ENCODE measurements at regions not wholly inside any gene's neighbourhood (a gene's known extent, or its start where the extent isn't known, plus 50 kb on each side); places are given as distances from the start of the nearest gene placed in this dataset.

- H3K27me3 Mint-ChIP-seq (ENCODE audit: low read depth): peaks cover 52% of the 10 kb centered on the region
These were observed 51.4 kb upstream of the CISTR start for GRCh38 chr12:53803194-53803593.

GRCh38 chr12:53803703-53804102, 51.9 kb upstream of the CISTR start:
- no peaks in the 10 kb centered on the region for H3K9me3 Mint-ChIP-seq
- H3K4me1 Mint-ChIP-seq (ENCODE audit: low read depth): no peaks in the 10 kb centered on the region
- DNase-seq: no peak
- peaks cover 49% of the 10 kb centered on the region for H3K27me3 Mint-ChIP-seq (ENCODE audit: low read depth)
- no peaks in the 10 kb centered on the region for H3K36me3 Mint-ChIP-seq (ENCODE audit: insufficient read depth)
- no peak for ATAC-seq
- H3K4me3 Mint-ChIP-seq: no peak overlapping the region

More at GRCh38 chr12:53803194-53803593, 51.4 kb upstream of the CISTR start:
- Mint-ChIP-seq H3K4me3 (no peak overlapping the region), H3K9me3 (no peaks in the 10 kb centered on the region), H3K36me3 (ENCODE audit: insufficient read depth) (no peaks in the 10 kb centered on the region), H3K4me1 (ENCODE audit: low read depth) (no peaks in the 10 kb centered on the region)
- no peak for DNase-seq
- ATAC-seq: no peak

- Mint-ChIP-seq H3K4me3 (no peak overlapping the region), H3K36me3 (ENCODE audit: insufficient read depth) (no peaks in the 10 kb centered on the region), H3K27me3 (ENCODE audit: low read depth) (peaks cover 43% of the 10 kb centered on the region), H3K9me3 (no peaks in the 10 kb centered on the region), H3K4me1 (ENCODE audit: low read depth) (no peaks in the 10 kb centered on the region)
- DNase-seq (no peak), ATAC-seq (no peak)
These were observed 52.6 kb upstream of the CISTR start for GRCh38 chr12:53804429-53804828.

- Mint-ChIP-seq H3K9me3 (no peaks in the 10 kb centered on the region), H3K27me3 (ENCODE audit: low read depth) (peaks cover 42% of the 10 kb centered on the region), H3K4me3 (no peak overlapping the region), H3K4me1 (ENCODE audit: low read depth) (no peaks in the 10 kb centered on the region), H3K36me3 (ENCODE audit: insufficient read depth) (no peaks in the 10 kb centered on the region)
- DNase-seq (no peak), ATAC-seq (no peak)
These were observed 53.3 kb upstream of the CISTR start for GRCh38 chr12:53805067-53805466.

- no peaks in the 10 kb centered on the region for H3K36me3 Mint-ChIP-seq (ENCODE audit: insufficient read depth)
- no peak for ATAC-seq
- no peaks in the 10 kb centered on the region for H3K4me1 Mint-ChIP-seq (ENCODE audit: low read depth)
These were observed 54.0 kb upstream of the CISTR start for GRCh38 chr12:53805791-53806190.

GRCh38 chr12:53806721-53807120, 54.9 kb upstream of the CISTR start:
- H3K36me3 Mint-ChIP-seq (ENCODE audit: insufficient read depth): no peaks in the 10 kb centered on the region
- DNase-seq (no peak), ATAC-seq (no peak)
- H3K9me3 Mint-ChIP-seq: no peaks in the 10 kb centered on the region
- H3K4me1 Mint-ChIP-seq (ENCODE audit: low read depth): no peaks in the 10 kb centered on the region
- no peak overlapping the region for H3K4me3 Mint-ChIP-seq
- peaks cover 34% of the 10 kb centered on the region for H3K27me3 Mint-ChIP-seq (ENCODE audit: low read depth)

More at GRCh38 chr12:53805791-53806190, 54.0 kb upstream of the CISTR start:
- Mint-ChIP-seq H3K4me3 (no peak overlapping the region), H3K27me3 (ENCODE audit: low read depth) (peaks cover 39% of the 10 kb centered on the region), H3K9me3 (no peaks in the 10 kb centered on the region)
- DNase-seq: no peak

- no peaks in the 10 kb centered on the region for H3K36me3 Mint-ChIP-seq (ENCODE audit: insufficient read depth)
- H3K9me3 Mint-ChIP-seq: no peaks in the 10 kb centered on the region
- H3K4me3 Mint-ChIP-seq: no peak overlapping the region
- DNase-seq: no peak
- H3K4me1 Mint-ChIP-seq (ENCODE audit: low read depth): no peaks in the 10 kb centered on the region
- H3K27me3 Mint-ChIP-seq (ENCODE audit: low read depth): peaks cover 31% of the 10 kb centered on the region
- no peak for ATAC-seq
These were observed 55.6 kb upstream of the CISTR start for GRCh38 chr12:53807322-53807860.

GRCh38 chr12:53808023-53808705, 56.4 kb upstream of the CISTR start:
- ATAC-seq (no peak), DNase-seq (no peak)
- Mint-ChIP-seq H3K27me3 (ENCODE audit: low read depth) (peaks cover 27% of the 10 kb centered on the region), H3K4me3 (no peak overlapping the region), H3K9me3 (no peaks in the 10 kb centered on the region), H3K4me1 (ENCODE audit: low read depth) (no peaks in the 10 kb centered on the region), H3K36me3 (ENCODE audit: insufficient read depth) (no peaks in the 10 kb centered on the region)

- peaks cover 25% of the 10 kb centered on the region for H3K27me3 Mint-ChIP-seq (ENCODE audit: low read depth)
- DNase-seq (no peak), ATAC-seq (no peak)
- no peaks in the 10 kb centered on the region for H3K4me1 Mint-ChIP-seq (ENCODE audit: low read depth)
- no peak overlapping the region for H3K4me3 Mint-ChIP-seq
- H3K9me3 Mint-ChIP-seq: no peaks in the 10 kb centered on the region
- no peaks in the 10 kb centered on the region for H3K36me3 Mint-ChIP-seq (ENCODE audit: insufficient read depth)
These were observed 57.2 kb upstream of the CISTR start for GRCh38 chr12:53809005-53809404.

GRCh38 chr12:53810950-53811349, 59.2 kb upstream of the CISTR start:
- Mint-ChIP-seq H3K27me3 (ENCODE audit: low read depth) (peaks cover 23% of the 10 kb centered on the region), H3K36me3 (ENCODE audit: insufficient read depth) (no peaks in the 10 kb centered on the region), H3K4me1 (ENCODE audit: low read depth) (no peaks in the 10 kb centered on the region), H3K9me3 (no peaks in the 10 kb centered on the region), H3K4me3 (no peak overlapping the region)
- no peak for DNase-seq
- no peak for ATAC-seq

- Mint-ChIP-seq H3K36me3 (ENCODE audit: insufficient read depth) (no peaks in the 10 kb centered on the region), H3K9me3 (no peaks in the 10 kb centered on the region), H3K4me3 (no peak overlapping the region), H3K27me3 (ENCODE audit: low read depth) (peaks cover 22% of the 10 kb centered on the region), H3K4me1 (ENCODE audit: low read depth) (no peaks in the 10 kb centered on the region)
- no peak for DNase-seq
- ATAC-seq: no peak
These were observed 59.8 kb upstream of the CISTR start for GRCh38 chr12:53811606-53812005.

- no peaks in the 10 kb centered on the region for H3K4me1 Mint-ChIP-seq (ENCODE audit: low read depth)
- no peak overlapping the region for H3K4me3 Mint-ChIP-seq
- DNase-seq: no peak
- no peak for ATAC-seq
- H3K9me3 Mint-ChIP-seq: no peaks in the 10 kb centered on the region
- H3K27me3 Mint-ChIP-seq (ENCODE audit: low read depth): peaks cover 48% of the 10 kb centered on the region
- no peaks in the 10 kb centered on the region for H3K36me3 Mint-ChIP-seq (ENCODE audit: insufficient read depth)
These were observed 64.7 kb upstream of the CISTR start for GRCh38 chr12:53816360-53817020.

- Mint-ChIP-seq H3K4me1 (ENCODE audit: low read depth) (no peaks in the 10 kb centered on the region), H3K4me3 (no peak overlapping the region), H3K9me3 (no peaks in the 10 kb centered on the region), H3K36me3 (ENCODE audit: insufficient read depth) (no peaks in the 10 kb centered on the region), H3K27me3 (ENCODE audit: low read depth) (peaks cover 48% of the 10 kb centered on the region)
- DNase-seq: no peak
- no peak for ATAC-seq
These were observed 65.2 kb upstream of the CISTR start for GRCh38 chr12:53817021-53817389.

GRCh38 chr12:53820514-53821306, 68.9 kb upstream of the CISTR start:
- Mint-ChIP-seq H3K9me3 (no peaks in the 10 kb centered on the region), H3K27me3 (ENCODE audit: low read depth) (peaks cover 58% of the 10 kb centered on the region), H3K4me3 (no peak overlapping the region), H3K4me1 (ENCODE audit: low read depth) (no peaks in the 10 kb centered on the region), H3K36me3 (ENCODE audit: insufficient read depth) (no peaks in the 10 kb centered on the region)
- no peak for ATAC-seq
- no peak for DNase-seq
